ENCODE measurements at regions not wholly inside any gene's neighbourhood (a gene's known extent, or its start where the extent isn't known, plus 50 kb on each side); places are given as distances from the start of the nearest gene placed in this dataset.

DNA sequence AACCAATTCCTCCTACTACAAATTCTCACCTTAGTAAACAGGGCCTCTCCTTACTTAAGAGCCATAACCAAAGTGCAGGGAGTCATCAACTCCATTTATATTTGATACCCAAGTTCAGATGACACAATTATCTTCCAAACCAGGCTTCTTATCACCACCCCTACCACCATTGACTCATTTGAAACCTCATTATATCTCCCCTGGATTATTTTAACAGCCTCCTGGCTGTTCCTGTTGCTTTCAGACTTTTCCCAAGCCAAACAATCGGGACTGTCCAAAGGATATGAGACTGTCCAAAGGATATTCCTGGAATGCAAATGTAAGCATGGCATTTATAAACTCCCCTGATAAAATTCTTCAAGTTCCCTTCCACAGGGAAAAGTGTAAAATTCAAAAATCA lies 394.3 kb downstream of the MAFB start:
- Histone ChIP-seq H4K20me1 (replicated peaks in 1 of 2; ENCODE audit: control insufficient read depth in 1 of 2, insufficient read depth in 2 of 2, low read length in 2 of 2) (no peaks in the 10 kb centered on the region), H3K14ac (ENCODE audit: insufficient read length) (no peak overlapping the region), H2BK120ac (replicated peaks; ENCODE audit: low read depth, low read length) (no peak overlapping the region), H4K91ac (replicated peaks; ENCODE audit: insufficient read length, low read length) (no peak overlapping the region), H3K79me2 (ENCODE audit: control insufficient read depth in 1 of 2, insufficient read depth in 2 of 2, low read length in 2 of 2) (no peaks in the 10 kb centered on the region), H3K27me3 (replicated peaks in 1 of 4; ENCODE audit: control insufficient read depth in 3 of 4, extremely low read depth in 1 of 4, insufficient read depth in 3 of 4, low read length in 3 of 4) (no peaks in the 10 kb centered on the region), H3K9me3 (ENCODE audit: insufficient read depth in 2 of 2, low read depth in 1 of 2, low read length in 1 of 2) (no peaks in the 10 kb centered on the region), H2BK20ac (ENCODE audit: low read length) (no peak overlapping the region), H4K5ac (ENCODE audit: insufficient read length, low read depth, low read length) (no peak overlapping the region), H3K4ac (replicated peaks; ENCODE audit: insufficient read length, low read depth, low read length) (no peak overlapping the region), H3K4me1 (replicated peaks in 1 of 4; ENCODE audit: control insufficient read depth in 3 of 4, insufficient read depth in 4 of 4, low read length in 3 of 4) (no peaks in the 10 kb centered on the region), H3K79me1 (ENCODE audit: low read depth, low read length) (no peaks in the 10 kb centered on the region), H3K9ac (replicated peaks in 1 of 4; ENCODE audit: extremely low read depth in 1 of 4, low read depth in 3 of 4, low read length in 3 of 4) (no peak overlapping the region), H2BK15ac (ENCODE audit: low read length) (no peak overlapping the region), H4K8ac (ENCODE audit: extremely low read depth, insufficient read depth, low read length) (no peak overlapping the region), H3K23ac (ENCODE audit: insufficient read length) (no peak overlapping the region), H3K4me2 (ENCODE audit: insufficient read depth in 1 of 2, low read depth in 2 of 2, low read length in 2 of 2) (no peak overlapping the region), H3K27ac (ENCODE audit: low read depth, low read length) (no peak overlapping the region), H3K4me3 (ENCODE audit: extremely low read depth in 1 of 4, insufficient read depth in 2 of 4, low read depth in 3 of 4, low read length in 4 of 4) (no peak overlapping the region), H3K23me2 (ENCODE audit: low read depth, low read length) (no peaks in the 10 kb centered on the region), H2AFZ (ENCODE audit: low read length) (no peak overlapping the region), H2BK5ac (ENCODE audit: low read depth, low read length) (no peak overlapping the region), H2AK5ac (ENCODE audit: low read depth, low read length) (no peak overlapping the region), H2BK12ac (ENCODE audit: low read depth, low read length) (no peak overlapping the region), H3K56ac (replicated peaks; ENCODE audit: insufficient read length, low read depth, low read length) (no peak overlapping the region), H3K18ac (ENCODE audit: extremely low read depth, low read length) (no peak overlapping the region), H3K36me3 (ENCODE audit: control insufficient read depth in 2 of 4, insufficient read depth in 4 of 4, low read length in 3 of 4) (no peaks in the 10 kb centered on the region)
- 81% methylated on average over 1 of the region's 1 CpG; no CpG with 5 or more reads in 1 of the 2 experiments for WGBS, 2 experiments (ENCODE audit: extremely low coverage in 1 of 2, insufficient coverage in 1 of 2, insufficient read length in 1 of 2, insufficient replicate concordance in 2 of 2, low coverage in 1 of 2, low lambda C conversion rate in 2 of 2, missing lambda C conversion rate in 1 of 2)
- DNase-seq (ENCODE audit: low read depth in 1 of 2, low spot score in 2 of 2): no peak
- CTCF ChIA-PET (ENCODE audit: partially characterized antibody): interaction anchor here (0.7 kb wide), 1 partner anchor 434 kb away, joined by 3 read pairs; no protein-coding TSS in a partner anchor
- no peak for FAIRE-seq
- POLR2A ChIA-PET (ENCODE audit: partially characterized antibody): interaction anchor here (1.0 kb wide), 1 partner anchor 18 kb away, joined by 3 read pairs; no protein-coding TSS in a partner anchor
- TF ChIP-seq TBP (IDR thresholded peaks at IDR 0.05; ENCODE audit: low read depth, low read length) (no peak), TAF1 (IDR thresholded peaks at IDR 0.05; ENCODE audit: low read depth, low read length) (no peak), SIRT6 (IDR thresholded peaks at IDR 0.05; ENCODE audit: low read length) (no peak), BACH1 (IDR thresholded peaks at IDR 0.05; ENCODE audit: low read length) (no peak), KDM1A (IDR thresholded peaks at IDR 0.05; ENCODE audit: borderline replicate concordance, low read length) (no peak), RXRA (IDR thresholded peaks at IDR 0.05; ENCODE audit: insufficient read depth, low read depth, low read length) (no peak), BCL11A (IDR thresholded peaks at IDR 0.05; ENCODE audit: low read depth in 2 of 2, low read length in 2 of 2) (no peak), KDM5A (IDR thresholded peaks at IDR 0.05; ENCODE audit: low read length) (no peak), POLR2AphosphoS5 (IDR thresholded peaks at IDR 0.05; ENCODE audit: low read depth, low read length) (no peak), BRCA1 (IDR thresholded peaks at IDR 0.05; ENCODE audit: low read depth, low read length) (no peak), JUN (IDR thresholded peaks at IDR 0.05; ENCODE audit: low read depth, low read length) (no peak), HDAC6 (IDR thresholded peaks at IDR 0.05; ENCODE audit: low read depth, low read length) (no peak), POU5F1 (IDR thresholded peaks at IDR 0.05; ENCODE audit: low read depth, low read length) (no peak), FOSL1 (IDR thresholded peaks at IDR 0.05; ENCODE audit: insufficient read depth, low read depth, low read length) (no peak), SRF (IDR thresholded peaks at IDR 0.05; ENCODE audit: low read depth, low read length) (no peak)
- TF ChIP-seq, protein P1, sequence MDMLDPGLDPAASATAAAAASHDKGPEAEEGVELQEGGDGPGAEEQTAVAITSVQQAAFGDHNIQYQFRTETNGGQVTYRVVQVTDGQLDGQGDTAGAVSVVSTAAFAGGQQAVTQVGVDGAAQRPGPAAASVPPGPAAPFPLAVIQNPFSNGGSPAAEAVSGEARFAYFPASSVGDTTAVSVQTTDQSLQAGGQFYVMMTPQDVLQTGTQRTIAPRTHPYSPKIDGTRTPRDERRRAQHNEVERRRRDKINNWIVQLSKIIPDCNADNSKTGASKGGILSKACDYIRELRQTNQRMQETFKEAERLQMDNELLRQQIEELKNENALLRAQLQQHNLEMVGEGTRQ (IDR thresholded peaks at IDR 0.05; ENCODE audit: low read length): no peak
